ENCODE measurements at regions not wholly inside any gene's neighbourhood (a gene's known extent, or its start where the extent isn't known, plus 50 kb on each side); places are given as distances from the start of the nearest gene placed in this dataset.
A peak's percentile ranks its signal among the peaks of the same experiment; 100 is the strongest.

DNA sequence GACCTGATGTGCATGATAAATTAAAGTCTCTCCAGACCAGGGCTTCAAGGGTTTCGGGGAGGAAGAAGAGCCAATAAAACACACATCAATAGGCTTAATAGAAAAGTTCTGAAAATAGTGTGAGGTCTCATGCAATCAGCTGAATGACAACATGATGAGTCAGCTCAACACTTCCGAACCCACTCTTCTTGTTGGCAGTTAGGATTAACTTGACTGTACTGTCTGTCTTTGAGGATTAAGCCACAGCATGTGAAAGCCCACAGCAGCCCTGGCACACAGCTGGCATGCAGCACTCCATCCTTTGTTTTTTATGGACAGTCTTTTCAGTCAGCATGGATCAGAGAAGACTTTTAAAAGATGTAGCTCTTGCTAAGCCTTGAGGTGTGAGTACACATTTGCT is 526.9 kb upstream of the VSTM2A start:
- no peak overlapping the region for H3K27ac ChIP-seq (ENCODE audit: poor library complexity, severe bottlenecking)
- DNase-seq (ENCODE audit: low spot score), result no peak
- peak; percentile 83 for ATAC-seq (ENCODE audit: low read depth)
- H3K4me1 ChIP-seq (ENCODE audit: insufficient read depth, poor library complexity, severe bottlenecking), result no peaks in the 10 kb centered on the region
- no peaks in the 10 kb centered on the region for H3K9me3 ChIP-seq (ENCODE audit: severe bottlenecking)
- no peaks in the 10 kb centered on the region for H3K27me3 ChIP-seq (ENCODE audit: insufficient read depth, poor library complexity, severe bottlenecking)
- no peaks in the 10 kb centered on the region for H3K36me3 ChIP-seq (ENCODE audit: low read depth)
- TF ChIP-seq, protein P1, sequence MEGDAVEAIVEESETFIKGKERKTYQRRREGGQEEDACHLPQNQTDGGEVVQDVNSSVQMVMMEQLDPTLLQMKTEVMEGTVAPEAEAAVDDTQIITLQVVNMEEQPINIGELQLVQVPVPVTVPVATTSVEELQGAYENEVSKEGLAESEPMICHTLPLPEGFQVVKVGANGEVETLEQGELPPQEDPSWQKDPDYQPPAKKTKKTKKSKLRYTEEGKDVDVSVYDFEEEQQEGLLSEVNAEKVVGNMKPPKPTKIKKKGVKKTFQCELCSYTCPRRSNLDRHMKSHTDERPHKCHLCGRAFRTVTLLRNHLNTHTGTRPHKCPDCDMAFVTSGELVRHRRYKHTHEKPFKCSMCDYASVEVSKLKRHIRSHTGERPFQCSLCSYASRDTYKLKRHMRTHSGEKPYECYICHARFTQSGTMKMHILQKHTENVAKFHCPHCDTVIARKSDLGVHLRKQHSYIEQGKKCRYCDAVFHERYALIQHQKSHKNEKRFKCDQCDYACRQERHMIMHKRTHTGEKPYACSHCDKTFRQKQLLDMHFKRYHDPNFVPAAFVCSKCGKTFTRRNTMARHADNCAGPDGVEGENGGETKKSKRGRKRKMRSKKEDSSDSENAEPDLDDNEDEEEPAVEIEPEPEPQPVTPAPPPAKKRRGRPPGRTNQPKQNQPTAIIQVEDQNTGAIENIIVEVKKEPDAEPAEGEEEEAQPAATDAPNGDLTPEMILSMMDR (IDR thresholded peaks at IDR 0.05; ENCODE audit: poor library complexity, severe bottlenecking), result no peak
- H3K4me3 ChIP-seq (ENCODE audit: severe bottlenecking), result no peak overlapping the region

DNA sequence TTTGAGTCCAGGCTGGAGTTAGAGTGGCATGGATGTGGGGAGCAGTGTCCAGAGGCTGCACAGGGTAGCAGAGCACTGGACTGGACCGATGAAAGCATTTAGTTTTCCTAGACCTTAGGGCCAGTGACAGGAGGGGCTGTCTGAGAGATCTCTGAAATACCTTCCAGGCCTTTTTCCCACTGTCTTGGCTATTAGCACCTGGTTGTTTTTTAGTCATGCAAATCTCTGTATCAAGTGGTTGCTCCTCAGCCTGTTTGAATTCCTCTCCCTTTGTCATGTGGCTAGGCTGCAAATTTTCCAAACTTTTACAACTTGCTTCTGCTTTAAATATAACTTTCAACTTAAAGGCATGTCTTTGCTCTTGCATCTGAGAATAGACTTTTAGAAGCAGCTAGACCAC is 504.3 kb upstream of the VSTM2A start:
- TF ChIP-seq, protein P1 (IDR thresholded peaks at IDR 0.05; ENCODE audit: poor library complexity, severe bottlenecking), result no peak
- DNase-seq (ENCODE audit: low spot score), result no peak
- no peak for ATAC-seq (ENCODE audit: low read depth)
- H3K4me1 ChIP-seq (ENCODE audit: insufficient read depth, poor library complexity, severe bottlenecking), result no peaks in the 10 kb centered on the region
- H3K27ac ChIP-seq (ENCODE audit: poor library complexity, severe bottlenecking), result no peak overlapping the region
- no peaks in the 10 kb centered on the region for H3K36me3 ChIP-seq (ENCODE audit: low read depth)
- H3K4me3 ChIP-seq (ENCODE audit: severe bottlenecking), result no peak overlapping the region
- no peaks in the 10 kb centered on the region for H3K9me3 ChIP-seq (ENCODE audit: severe bottlenecking)
- H3K27me3 ChIP-seq (ENCODE audit: insufficient read depth, poor library complexity, severe bottlenecking), result peaks cover 5% of the 10 kb centered on the region

DNA sequence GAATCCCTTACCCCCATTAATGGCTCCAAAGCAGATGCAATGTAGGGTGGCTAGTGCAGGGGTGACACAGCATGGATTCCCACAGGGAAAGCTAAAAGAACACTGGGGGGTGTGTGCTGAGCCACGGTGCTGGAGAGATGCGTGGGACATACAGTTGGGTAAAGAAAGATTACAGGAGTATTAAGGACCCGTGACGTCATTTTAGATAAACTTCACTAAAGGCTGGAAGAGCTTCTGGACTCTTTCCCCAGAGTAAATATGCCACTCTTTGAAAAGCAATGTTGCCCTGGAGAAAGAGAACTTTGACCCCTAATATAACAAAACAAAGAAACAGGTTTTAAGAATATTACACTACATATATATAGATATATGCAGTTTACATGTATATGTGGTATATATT is 481.5 kb upstream of the VSTM2A start:
- TF ChIP-seq, protein P1 (IDR thresholded peaks at IDR 0.05; ENCODE audit: poor library complexity, severe bottlenecking), result no peak
- Histone ChIP-seq H3K4me3 (ENCODE audit: severe bottlenecking) (no peak overlapping the region), H3K4me1 (ENCODE audit: insufficient read depth, poor library complexity, severe bottlenecking) (no peaks in the 10 kb centered on the region), H3K27me3 (ENCODE audit: insufficient read depth, poor library complexity, severe bottlenecking) (peaks cover 5% of the 10 kb centered on the region), H3K36me3 (ENCODE audit: low read depth) (no peaks in the 10 kb centered on the region), H3K9me3 (ENCODE audit: severe bottlenecking) (no peaks in the 10 kb centered on the region), H3K27ac (ENCODE audit: poor library complexity, severe bottlenecking) (no peak overlapping the region)
- DNase-seq (ENCODE audit: low spot score) (no peak), ATAC-seq (ENCODE audit: low read depth) (no peak)

DNA sequence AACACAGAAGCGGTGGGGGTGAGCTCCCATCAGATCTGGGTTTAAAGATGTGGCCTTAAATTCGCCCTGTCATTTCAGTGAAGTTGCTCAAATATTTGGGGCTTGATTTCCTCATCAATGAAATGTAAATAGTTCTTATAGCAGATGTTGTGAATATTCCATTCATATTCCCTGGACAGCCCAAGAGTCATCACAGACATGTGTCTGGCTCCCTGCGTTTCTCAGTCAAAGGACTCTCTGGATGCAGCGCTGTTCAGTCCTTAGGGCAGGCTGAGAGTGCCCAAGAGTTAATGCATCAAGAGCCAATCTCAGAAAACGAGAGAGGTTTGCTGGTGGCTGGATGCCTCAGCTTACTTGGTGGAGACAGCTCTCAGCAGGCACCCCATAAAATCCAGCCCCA is 475.5 kb upstream of the VSTM2A start:
- ATAC-seq (ENCODE audit: low read depth), result no peak
- no peak for DNase-seq (ENCODE audit: low spot score)
- Histone ChIP-seq H3K27ac (ENCODE audit: poor library complexity, severe bottlenecking) (no peak overlapping the region), H3K36me3 (ENCODE audit: low read depth) (no peaks in the 10 kb centered on the region), H3K27me3 (ENCODE audit: insufficient read depth, poor library complexity, severe bottlenecking) (peaks cover 5% of the 10 kb centered on the region), H3K4me1 (ENCODE audit: insufficient read depth, poor library complexity, severe bottlenecking) (no peaks in the 10 kb centered on the region), H3K4me3 (ENCODE audit: severe bottlenecking) (no peak overlapping the region), H3K9me3 (ENCODE audit: severe bottlenecking) (no peaks in the 10 kb centered on the region)
- TF ChIP-seq, protein P1 (IDR thresholded peaks at IDR 0.05; ENCODE audit: poor library complexity, severe bottlenecking), result no peak

DNA sequence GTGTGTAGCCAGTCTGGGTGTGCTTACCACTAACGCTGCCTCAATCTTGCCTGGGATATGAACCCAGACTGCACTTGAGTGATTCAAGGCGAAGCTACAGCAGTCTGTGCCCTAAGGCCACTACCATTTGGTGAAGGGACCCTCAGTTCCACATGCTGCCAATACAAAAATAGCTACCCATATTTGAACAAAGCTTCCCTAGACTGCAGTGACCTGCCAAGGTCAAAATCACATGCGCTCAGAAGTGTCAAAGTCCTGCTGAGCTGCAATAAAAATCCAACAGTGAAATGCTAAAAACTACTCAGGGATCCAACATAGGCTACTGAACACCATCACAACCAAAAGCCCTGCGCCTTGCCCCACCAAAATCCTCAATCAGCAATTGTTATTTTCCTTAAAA is 472.3 kb upstream of the VSTM2A start:
- no peak for ATAC-seq (ENCODE audit: low read depth)

More for the DNA sequence above, 472.3 kb upstream of the VSTM2A start:
- DNase-seq (ENCODE audit: low spot score), result no peak
- Histone ChIP-seq H3K27me3 (ENCODE audit: insufficient read depth, poor library complexity, severe bottlenecking) (no peaks in the 10 kb centered on the region), H3K36me3 (ENCODE audit: low read depth) (no peaks in the 10 kb centered on the region), H3K27ac (ENCODE audit: poor library complexity, severe bottlenecking) (no peak overlapping the region), H3K4me1 (ENCODE audit: insufficient read depth, poor library complexity, severe bottlenecking) (no peaks in the 10 kb centered on the region), H3K9me3 (ENCODE audit: severe bottlenecking) (no peaks in the 10 kb centered on the region), H3K4me3 (ENCODE audit: severe bottlenecking) (no peak overlapping the region)
- TF ChIP-seq, protein P1 (IDR thresholded peaks at IDR 0.05; ENCODE audit: poor library complexity, severe bottlenecking), result no peak
